ENCODE measurements at regions not wholly inside any gene's neighbourhood (a gene's known extent, or its start where the extent isn't known, plus 50 kb on each side); places are given as distances from the start of the nearest gene placed in this dataset.

DNA sequence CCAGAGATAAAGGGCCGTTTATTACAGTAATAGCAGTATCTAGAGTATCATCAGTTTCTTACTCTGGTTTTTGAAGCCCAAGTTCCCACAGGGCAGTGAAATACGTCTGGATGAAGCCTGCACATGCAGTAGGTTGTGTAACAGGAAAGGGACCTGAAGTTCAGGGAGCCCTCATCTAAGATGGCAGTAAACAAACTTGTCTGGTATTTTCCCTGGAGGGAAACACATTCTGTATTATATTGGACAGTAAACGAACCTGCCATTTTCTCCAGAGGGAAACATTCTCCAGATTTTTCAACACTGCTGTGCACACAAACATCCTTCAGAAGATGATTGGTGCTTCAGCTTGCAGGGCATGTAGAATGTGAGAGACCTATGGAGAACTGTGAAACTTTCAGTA lies 189.9 kb downstream of the TFEC start:
- TF ChIP-seq EZH2 (IDR thresholded peaks at IDR 0.05; ENCODE audit: insufficient read depth, poor library complexity, severe bottlenecking) = no peak
- TF ChIP-seq EZH2phosphoT487 (IDR thresholded peaks at IDR 0.05; ENCODE audit: insufficient read depth, low read depth) = no peak

Data from GM23248 (cell line).